ENCODE measurements at regions not wholly inside any gene's neighbourhood (a gene's known extent, or its start where the extent isn't known, plus 50 kb on each side); places are given as distances from the start of the nearest gene placed in this dataset.

DNA sequence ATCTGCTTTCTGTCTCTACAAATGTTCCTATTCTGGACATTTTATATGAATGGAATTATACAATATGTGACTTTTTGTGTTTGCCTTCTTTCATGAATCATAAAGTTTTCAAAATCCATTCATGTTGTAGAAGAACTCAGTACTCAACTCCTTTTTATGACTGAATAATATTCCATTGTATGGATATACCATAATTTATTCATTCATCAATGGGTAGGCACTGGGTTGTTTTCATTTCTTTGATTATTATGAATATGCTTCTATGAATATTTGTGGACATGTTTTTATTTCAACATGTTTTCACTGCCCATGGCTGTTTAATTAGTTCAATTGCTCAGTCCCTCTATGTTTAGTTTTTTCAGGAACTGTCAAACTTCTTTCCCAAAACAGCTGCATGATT is 76.5 kb upstream of the GTSF1L start:
- DNase-seq (ENCODE audit: low spot score): no peak

GRCh38 chr20:43800186-43800585 is 73.4 kb upstream of the GTSF1L start:
- no peak for DNase-seq (ENCODE audit: low spot score)

DNA sequence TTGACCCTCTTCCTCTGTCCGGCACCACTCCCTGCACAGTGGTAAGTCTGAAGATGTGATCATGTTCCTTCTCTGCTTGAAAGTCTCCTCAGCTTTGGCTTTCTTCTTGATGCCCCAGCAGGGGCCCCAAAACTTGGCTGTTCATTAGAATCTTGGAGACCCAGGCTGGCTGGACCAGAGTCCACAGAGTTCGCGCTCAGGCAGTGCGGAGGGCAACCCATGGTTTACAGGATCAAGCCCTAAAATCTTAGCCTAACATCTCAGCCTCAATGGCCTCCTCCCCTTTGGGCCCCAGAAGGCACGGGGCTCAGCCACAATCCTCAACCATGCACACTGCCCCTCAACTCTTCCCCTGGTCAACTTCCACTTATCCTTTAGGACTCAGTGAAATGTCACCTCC is 72.9 kb upstream of the GTSF1L start:
- DNase-seq (ENCODE audit: low spot score): no peak

- peak; percentile 15 for DNase-seq (ENCODE audit: low spot score)
These were observed 72.4 kb upstream of the GTSF1L start for GRCh38 chr20:43799150-43799711.

DNA sequence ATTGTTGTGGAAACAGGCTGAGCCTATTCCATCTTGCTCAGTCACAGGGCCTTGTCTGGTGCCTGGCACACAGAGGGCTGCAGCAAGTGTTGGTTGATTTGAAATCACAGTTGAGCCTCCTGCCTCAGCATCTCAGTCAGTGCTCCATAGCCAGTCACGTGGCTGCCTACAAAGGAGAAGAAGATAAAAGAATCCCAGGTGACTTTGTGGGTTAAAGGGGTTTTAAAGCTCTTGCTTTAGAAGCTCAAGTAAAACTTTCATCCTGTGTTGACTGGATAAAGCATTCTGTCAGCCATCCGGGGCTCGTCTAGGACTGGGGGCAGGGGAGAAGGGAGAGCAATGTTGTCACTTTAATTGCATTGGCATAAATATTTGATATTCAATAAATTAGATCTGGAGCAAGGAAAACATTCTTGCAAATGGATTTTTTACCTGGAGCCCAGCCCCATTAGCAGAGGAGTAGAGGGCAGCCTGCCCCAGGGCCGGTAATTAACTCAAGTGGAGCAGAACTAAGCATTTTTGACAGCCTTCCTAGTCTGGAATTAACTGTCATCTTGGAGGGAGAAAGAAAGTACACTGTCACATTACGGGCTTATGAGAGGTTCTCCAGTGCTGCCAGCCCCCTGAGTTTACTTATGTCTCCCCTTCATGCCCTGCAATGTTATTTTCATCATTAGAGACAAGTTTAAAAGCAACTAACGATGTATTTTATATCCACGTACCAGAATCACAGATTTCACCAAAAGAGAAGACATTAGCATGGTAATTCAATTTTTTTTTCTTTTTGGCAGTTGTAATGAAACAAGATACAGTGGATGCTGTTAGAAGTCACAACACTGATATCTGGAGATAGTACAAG is 71.7 kb upstream of the GTSF1L start:
- no peak for DNase-seq (ENCODE audit: low spot score)

DNA sequence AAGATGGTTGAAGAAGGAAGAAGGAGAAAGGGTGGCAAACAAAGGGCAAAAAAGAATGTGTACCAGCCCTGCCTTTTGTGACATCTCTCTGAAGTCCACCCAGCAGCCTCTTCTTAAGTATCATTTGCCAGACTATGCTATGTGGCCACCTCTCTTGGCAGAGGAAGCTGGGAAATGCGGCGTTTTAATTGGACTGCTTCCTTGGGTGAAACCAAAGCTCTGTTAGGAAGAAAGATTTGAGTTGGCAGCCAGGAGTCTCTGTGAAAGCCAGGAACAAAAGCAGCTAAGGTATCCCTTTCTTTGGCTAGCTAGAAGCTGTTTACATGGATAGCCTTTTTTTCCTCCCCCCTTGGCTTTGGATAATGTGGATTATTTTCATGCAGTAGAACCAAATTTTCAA is 67.5 kb upstream of the GTSF1L start:
- no peak for DNase-seq (ENCODE audit: low spot score)

GRCh38 chr20:43789593-43789992 is 62.8 kb upstream of the GTSF1L start:
- DNase-seq (ENCODE audit: low spot score): no peak

GRCh38 chr20:43787937-43788336 is 61.1 kb upstream of the GTSF1L start:
- DNase-seq (ENCODE audit: low spot score): no peak

DNA sequence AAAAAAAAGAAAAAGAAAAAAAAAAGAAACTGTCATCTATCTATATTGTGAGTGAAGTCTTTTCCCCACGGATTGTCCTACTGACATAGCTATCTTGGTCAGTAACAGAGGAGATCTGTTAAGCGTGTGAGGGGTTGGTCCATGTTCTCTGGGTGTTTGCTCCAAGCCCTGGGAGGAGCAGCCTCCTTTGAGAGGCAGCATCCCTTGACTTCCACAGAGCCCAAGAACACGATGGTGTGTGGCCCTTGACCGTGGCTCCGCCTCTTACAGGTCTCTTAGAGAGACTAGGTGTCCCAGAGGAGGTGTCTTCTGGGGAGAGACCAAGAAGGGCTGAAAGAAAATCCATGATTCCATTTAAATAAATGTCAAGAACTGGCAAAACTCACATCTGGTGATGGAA is 60.1 kb upstream of the GTSF1L start:
- no peak for DNase-seq (ENCODE audit: low spot score)

GRCh38 chr20:43781215-43781614 is 54.4 kb upstream of the GTSF1L start:
- no peak for DNase-seq (ENCODE audit: low spot score)

GRCh38 chr20:43778375-43778774 is 51.6 kb upstream of the GTSF1L start:
- no peak for DNase-seq (ENCODE audit: low spot score)

DNA sequence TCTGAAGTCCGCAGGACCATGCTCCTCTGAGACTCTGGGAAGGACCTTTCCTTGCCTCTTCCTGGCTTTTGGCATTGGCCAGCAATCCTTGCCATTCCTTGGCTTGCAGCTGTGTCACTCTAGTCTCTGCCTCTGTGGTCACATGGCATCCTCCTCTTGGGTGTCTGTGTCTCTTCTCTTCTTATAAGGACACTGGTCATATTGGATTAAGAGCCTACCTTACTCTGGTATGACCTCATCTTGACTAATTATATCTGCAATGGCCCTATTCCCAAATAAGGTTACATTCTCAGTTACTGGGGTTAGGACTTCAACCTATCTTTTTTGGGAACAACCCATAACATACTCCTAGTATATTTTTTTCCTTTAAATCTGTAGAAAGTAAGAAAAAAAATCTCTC is 49.9 kb upstream of the GTSF1L start:
- no peak for DNase-seq (ENCODE audit: low spot score)

All from Ammon's horn (tissue), 1 donor.